ENCODE measurements at regions not wholly inside any gene's neighbourhood (a gene's known extent, or its start where the extent isn't known, plus 50 kb on each side); places are given as distances from the start of the nearest gene placed in this dataset.

- intact Hi-C loops (cut with DNase I), result no loop called here
- no peak for DNase-seq (ENCODE audit: low spot score)
Measured at GRCh38 chr7:17185690-17186070, 112.8 kb upstream of the AHR start.

- intact Hi-C loops (cut with DNase I), result no loop called here
- DNase-seq (ENCODE audit: low spot score), result no peak
Measured at GRCh38 chr7:17186745-17187530, 111.5 kb upstream of the AHR start.

GRCh38 chr7:17194656-17195055 lies 103.8 kb upstream of the AHR start:
- intact Hi-C loops (cut with DNase I), result no loop called here
- no peak for DNase-seq (ENCODE audit: low spot score)

- no peak for DNase-seq (ENCODE audit: low spot score)
- intact Hi-C loops (cut with DNase I), result no loop called here
Measured at GRCh38 chr7:17195576-17195975, 102.9 kb upstream of the AHR start.

GRCh38 chr7:17205910-17206309 lies 92.5 kb upstream of the AHR start:
- intact Hi-C loops (cut with DNase I), result no loop called here
- no peak for DNase-seq (ENCODE audit: low spot score)

GRCh38 chr7:17206349-17206905 lies 92.0 kb upstream of the AHR start:
- intact Hi-C loops (cut with DNase I), result no loop called here
- DNase-seq (ENCODE audit: low spot score), result no peak

- DNase-seq (ENCODE audit: low spot score), result no peak
- intact Hi-C loops (cut with DNase I), result no loop called here
Measured at GRCh38 chr7:17207220-17207619, 91.2 kb upstream of the AHR start.

- DNase-seq (ENCODE audit: low spot score), result no peak
- intact Hi-C loops (cut with DNase I), result no loop called here
Measured at GRCh38 chr7:17209101-17209500, 89.4 kb upstream of the AHR start.

GRCh38 chr7:17211307-17211836 lies 87.1 kb upstream of the AHR start:
- DNase-seq (ENCODE audit: low spot score), result no peak
- intact Hi-C loops (cut with DNase I), result no loop called here

- intact Hi-C loops (cut with DNase I), result no loop called here
- DNase-seq (ENCODE audit: low spot score), result no peak
Measured at GRCh38 chr7:17212188-17212587, 86.3 kb upstream of the AHR start.

GRCh38 chr7:17227766-17228490 lies 70.5 kb upstream of the AHR start:
- intact Hi-C loops (cut with DNase I), result no loop called here

GRCh38 chr7:17229228-17229627 lies 69.2 kb upstream of the AHR start:
- intact Hi-C loops (cut with DNase I), result no loop called here
- no peak for DNase-seq (ENCODE audit: low spot score)

More at GRCh38 chr7:17227766-17228490, 70.5 kb upstream of the AHR start:
- no peak for DNase-seq (ENCODE audit: low spot score)

- intact Hi-C loops (cut with DNase I), result loop anchor here (2.0 kb wide), 1 partner anchor 69 kb away; the partner anchor contains the start of gene AHR
- DNase-seq (ENCODE audit: low spot score), result no peak
Measured at GRCh38 chr7:17230099-17230807, 68.2 kb upstream of the AHR start.

GRCh38 chr7:17233603-17234002 lies 64.8 kb upstream of the AHR start:
- intact Hi-C loops (cut with DNase I), result no loop called here
- no peak for DNase-seq (ENCODE audit: low spot score)

GRCh38 chr7:17234030-17234397 lies 64.4 kb upstream of the AHR start:
- no peak for DNase-seq (ENCODE audit: low spot score)
- intact Hi-C loops (cut with DNase I), result no loop called here

GRCh38 chr7:17234398-17235031 lies 63.9 kb upstream of the AHR start:
- DNase-seq (ENCODE audit: low spot score), result no peak
- intact Hi-C loops (cut with DNase I), result no loop called here

- DNase-seq (ENCODE audit: low spot score), result no peak
- intact Hi-C loops (cut with DNase I), result no loop called here
Measured at GRCh38 chr7:17236171-17236570, 62.3 kb upstream of the AHR start.

- intact Hi-C loops (cut with DNase I), result no loop called here
- DNase-seq (ENCODE audit: low spot score), result no peak
Measured at GRCh38 chr7:17236603-17237002, 61.8 kb upstream of the AHR start.

GRCh38 chr7:17239046-17239445 lies 59.4 kb upstream of the AHR start:
- intact Hi-C loops (cut with DNase I), result no loop called here
- no peak for DNase-seq (ENCODE audit: low spot score)
